SHP77 (cell line): ENCODE measurements at regions not wholly inside any gene's neighbourhood (a gene's known extent, or its start where the extent isn't known, plus 50 kb on each side); places are given as distances from the start of the nearest gene placed in this dataset.
A peak's percentile ranks its signal among the peaks of the same experiment; 100 is the strongest.

Experiments
- DNase-seq, 2 experiments: peaks; one replicate each; lab custom pipeline; 2025; lab: John Stamatoyannopoulos, UW

DNA sequence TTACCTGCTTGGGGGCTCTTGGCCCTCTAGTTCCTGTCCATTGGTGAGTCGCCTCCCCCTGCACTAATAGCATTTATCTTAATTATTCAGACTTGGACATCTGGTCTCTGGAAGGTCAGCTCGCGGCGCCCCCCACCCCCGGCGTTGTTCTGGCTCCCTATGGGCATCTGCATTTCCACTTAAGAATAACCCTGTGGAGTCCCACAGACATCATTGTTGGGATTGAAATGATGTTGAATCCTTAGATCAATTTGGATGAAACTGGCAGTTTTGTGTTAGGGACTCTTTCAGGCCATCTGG, 313.8 kb upstream of the HS6ST1 start:
- no peak for DNase-seq

DNA sequence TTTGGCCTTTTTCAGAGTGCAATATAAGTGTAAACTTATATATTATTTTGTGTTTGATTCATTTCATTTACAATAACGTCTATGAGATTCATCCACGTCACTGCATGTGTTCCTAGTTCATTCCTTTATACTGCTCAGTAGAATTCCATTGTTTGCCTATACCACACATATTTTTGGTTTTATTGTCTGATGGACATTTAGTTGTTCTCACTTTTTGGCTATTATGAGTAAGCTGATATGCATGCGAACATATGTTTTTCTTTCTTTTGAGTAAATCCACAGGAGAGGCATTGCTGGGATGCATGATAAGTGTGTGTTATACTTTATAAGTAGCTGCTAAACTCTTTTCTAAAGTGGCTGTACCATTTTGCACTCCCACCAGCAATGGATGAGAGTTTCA, 314.8 kb upstream of the HS6ST1 start:
- no peak for DNase-seq

DNA sequence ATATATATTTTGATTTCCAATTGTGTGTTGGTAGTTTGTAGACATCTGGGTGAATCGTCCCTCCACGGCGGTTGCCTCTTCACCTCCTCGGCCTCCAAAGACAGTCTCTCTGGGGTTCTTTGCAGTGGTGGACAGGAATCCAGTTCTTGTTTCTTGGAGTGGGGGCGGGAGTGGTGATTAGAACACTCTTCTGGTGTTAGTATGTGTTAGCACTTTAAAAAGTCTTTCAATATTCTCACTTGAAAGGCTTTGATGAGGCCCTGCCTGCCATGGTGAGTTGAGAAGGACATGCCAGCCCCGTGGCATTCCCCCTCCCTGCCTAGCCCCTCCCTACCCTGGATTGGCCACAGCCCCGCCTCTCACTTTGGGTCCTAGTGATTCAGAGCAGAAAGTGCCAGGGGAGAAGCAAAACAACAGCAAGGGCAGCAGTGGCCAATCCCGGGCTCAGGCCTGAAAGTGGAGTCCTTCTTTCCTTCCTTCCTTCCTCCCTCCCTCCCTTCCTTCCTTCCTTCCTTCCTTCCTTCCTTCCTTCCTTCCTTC, 316.8 kb upstream of the HS6ST1 start:
- no peak for DNase-seq

DNA sequence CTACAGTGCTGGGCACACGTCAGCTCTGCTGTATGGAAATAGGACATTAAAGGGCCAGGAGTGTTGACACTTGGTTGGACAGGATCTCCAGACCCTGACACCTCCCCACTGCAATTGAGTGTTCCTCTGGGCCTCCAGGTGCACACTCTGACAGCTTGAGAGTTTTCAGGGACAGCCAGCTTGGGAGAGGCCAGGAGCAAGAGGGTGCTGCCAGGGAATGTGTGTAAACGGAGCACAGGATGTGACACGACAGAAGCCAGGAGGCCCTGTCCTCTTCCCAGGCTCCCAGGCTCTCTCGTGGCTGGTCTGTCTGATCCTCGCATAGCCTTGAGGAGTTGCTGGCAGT, 318.1 kb upstream of the HS6ST1 start:
- peak in 1 of 2 experiments; percentile 10 for DNase-seq

DNA sequence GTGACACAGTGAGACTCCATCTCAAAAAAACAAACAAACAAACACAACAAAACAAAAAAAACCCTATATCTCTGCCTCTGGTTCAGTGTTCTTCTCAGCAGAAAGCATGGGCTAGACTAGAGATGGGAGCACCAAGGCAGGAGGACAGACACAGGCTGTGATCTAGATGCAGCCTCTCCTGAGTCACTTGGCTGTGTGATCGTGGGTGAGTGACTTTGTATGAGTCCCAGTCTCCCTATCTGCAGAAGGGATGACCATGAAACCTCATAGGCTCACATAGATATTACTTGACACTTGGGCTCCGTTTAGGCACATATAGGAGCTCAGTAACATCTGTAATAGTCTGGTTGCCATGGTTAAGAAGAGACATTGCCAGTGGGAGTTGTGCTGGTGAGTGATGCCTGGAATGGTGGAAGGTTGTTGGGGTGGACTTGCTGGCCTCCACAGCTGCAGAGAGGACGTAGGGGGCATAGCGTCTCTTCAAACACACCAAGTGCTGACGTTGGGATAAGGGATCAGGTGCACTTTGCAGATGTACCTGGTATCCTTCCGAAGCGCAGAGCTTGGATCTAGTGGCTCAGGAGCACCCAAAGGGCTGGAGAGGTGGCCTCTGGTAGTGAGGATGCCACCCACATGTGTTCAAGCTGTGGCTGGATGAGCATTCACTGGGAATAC, 318.9 kb upstream of the HS6ST1 start:
- no peak for DNase-seq

DNA sequence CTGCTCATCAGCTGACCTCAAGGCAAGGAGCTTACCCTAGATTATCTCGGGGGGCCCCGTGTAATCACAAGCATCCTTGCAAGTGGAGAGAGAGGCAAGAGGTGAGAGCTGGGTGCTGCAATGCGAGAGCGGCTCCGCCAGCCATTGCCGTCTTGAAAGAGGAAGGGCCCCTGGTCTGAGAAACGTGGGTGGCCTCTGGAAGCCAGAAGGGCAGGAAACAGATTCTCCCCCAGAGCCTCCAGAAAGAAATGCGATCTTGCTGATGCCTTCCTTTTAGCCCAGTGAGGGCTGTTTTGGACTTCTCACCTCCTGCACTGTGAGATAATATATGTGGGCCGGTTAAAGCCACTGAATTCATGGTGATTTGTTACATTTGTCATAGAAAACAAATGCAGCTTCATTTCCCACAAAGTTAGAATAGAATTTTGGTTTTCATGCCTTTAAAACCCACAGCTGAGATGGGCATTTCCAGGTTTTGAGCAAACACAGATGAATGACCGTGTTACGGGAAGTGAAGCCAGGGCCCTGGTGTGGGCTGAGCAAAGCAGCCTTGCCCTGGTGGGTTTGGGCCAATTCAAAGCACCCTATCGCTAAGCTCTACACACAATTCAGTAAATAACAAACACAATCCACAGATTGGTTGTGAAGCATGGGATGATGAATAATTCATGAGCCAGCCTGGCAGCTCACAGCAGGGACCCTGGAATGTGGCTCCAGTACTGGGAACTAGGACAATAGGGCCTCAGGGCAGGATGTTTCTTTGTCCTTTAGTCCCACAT, 319.9 kb upstream of the HS6ST1 start:
- no peak for DNase-seq

DNA sequence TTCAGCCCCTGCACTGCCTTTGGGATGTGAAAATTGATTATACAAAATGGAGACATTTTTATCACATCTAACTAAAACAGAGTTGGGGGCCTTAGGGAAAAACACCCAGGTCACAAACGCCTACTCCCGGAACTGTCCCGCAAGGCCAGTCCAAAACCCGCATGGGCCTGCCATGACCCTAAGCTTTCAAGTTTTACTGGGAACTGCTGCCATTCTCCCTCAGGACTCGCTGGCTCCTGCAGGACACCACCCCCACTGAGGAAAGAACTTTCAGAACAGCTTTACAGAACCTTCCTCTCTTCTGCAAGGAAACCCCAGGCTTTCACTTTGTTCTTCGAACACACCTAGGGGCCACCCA, 320.4 kb upstream of the HS6ST1 start:
- DNase-seq, result no peak

DNA sequence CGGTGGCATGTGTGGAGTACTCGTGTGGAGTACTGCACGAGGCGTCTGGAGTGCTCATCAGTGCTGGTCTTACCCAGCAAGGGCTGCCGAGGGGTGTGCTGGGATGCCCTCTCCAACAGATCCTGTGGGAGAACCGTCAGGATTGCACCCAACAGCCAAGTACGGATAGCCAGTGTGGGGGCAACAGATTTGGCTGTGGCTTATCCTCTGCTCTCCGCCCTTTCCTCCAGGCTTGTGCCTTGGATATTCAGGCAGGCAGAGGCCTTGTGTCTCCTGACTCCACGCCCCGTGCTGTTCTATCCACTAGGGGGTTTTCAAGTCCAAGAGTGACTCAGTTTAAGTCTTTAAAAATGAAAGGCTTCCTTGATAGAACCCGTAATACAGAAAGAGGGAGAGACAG, 321.0 kb upstream of the HS6ST1 start:
- DNase-seq, result no peak

DNA sequence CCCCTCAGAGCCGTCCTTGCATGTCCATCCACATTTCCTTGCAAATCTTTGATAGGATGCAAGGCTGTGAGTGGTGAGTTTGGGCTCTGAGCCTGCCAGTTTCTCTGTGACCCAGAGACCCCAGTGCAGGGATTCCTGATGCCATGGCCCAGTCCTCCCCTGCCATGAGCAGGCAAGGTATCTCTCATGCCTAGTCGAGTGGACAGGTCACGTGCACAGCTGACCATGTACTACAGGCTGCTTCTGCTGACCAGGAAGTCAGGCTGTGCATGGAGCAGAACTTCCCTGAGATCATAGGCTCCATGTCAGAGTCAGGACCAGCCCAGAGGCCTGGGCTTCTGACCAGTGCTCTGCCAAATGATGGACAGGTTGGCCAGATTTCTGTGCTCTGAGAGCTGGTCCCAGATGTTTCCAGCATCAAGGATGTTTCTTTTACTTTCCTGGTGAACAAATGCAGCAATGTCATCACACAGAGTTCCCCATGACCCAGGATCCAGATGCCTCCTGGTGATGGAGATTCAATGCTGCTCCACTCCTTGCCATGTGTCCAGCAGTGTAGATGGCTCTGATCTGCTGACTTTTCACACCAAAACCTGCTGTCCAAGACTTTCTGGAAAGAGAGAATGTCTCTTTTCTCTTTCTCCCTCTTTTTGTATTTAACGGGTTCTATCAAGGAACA, 321.6 kb upstream of the HS6ST1 start:
- no peak for DNase-seq

DNA sequence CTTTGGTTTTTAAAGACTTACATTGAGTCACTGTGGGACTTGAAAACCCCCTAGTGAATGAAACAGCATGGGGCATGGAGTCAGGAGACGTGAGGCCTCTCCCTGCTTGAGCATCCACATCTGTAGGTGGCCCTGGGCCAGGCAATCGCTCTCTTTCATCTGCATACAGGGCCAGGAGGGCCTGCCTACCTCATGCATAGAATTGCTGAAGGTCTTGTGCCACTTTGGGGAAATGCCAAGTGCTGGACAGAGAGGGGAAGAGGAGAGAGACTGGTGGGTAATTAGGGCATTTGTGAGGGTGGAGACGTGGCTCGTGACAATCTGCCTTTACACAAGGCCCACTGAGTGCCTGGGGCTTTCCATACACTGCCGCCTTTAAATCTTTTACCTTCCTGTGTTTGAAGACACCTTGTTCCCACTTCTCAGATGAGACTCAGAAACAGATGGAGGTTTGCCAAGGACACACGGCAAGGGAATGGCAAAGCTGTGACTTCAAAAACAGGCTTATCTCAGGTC, 322.2 kb upstream of the HS6ST1 start:
- no peak for DNase-seq

DNA sequence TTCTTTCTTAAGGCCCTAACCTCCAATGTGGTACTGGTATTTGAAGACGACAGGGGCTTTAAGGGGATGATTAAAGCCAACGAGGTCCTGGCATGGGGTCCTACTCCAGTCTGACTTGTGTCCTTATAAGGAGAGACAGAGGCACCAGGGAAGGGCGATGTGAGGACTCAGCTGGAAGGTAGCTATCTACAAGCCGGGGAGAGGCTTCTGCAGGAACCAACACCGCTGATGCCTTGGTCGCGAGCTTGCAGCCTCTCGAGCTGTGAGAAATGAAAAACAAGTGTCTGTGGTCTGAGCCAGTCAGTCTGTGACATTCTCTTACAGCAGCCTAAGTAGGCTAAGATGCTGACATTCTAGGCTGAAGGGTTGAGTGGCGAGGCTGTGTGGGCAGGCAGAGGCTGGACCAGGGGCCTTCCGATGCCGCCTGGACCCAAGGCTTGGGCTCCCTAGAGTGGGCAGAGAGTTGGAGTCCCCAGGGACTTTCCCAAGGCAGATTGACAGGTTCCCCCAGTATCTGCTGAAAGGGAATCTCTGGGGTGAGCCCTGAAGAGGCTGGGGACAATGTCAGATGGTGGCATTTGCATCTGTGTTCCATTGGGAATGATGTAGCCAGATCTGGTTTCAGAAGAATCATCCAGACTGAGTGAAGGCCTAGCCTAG, 322.9 kb upstream of the HS6ST1 start:
- no peak for DNase-seq

DNA sequence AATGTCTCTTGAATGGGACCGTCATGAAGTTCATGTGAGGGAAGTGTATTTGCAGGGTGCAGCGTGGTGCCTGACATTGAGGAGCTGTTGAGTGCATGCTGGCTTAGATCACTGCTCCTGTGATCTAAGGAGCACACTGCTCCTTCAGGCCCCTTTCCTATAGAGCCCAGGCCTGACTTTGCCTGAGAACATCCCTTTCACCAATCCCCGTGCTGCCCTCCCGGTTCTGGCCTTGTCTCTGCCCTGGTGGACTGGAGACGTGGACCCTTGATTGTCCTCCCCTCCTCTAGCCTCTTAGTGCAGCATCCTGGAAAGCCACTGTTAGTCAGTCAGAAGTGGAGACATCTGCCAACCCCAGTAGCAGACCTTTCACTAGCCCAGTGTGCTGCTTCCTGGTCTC, 323.6 kb upstream of the HS6ST1 start:
- no peak for DNase-seq

DNA sequence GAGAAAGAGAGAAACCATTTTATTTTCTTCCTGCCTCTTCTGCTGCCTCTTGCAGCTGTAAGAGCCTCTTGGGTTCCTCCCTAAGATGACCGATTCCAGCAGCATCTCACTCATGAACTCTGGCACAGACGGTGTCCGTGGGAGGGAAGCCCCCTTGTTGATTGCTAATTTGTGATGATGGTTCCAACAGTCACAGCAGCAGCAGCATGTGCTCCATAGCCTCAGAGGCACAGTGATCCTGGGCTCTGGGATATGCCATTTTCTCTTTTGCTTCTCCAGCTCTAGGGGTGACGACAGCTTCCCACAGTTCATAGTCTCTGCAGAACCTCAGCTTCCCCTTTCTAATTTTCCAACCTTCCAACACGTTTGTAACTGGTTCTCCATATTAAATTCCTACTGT, 324.2 kb upstream of the HS6ST1 start:
- DNase-seq, result no peak

DNA sequence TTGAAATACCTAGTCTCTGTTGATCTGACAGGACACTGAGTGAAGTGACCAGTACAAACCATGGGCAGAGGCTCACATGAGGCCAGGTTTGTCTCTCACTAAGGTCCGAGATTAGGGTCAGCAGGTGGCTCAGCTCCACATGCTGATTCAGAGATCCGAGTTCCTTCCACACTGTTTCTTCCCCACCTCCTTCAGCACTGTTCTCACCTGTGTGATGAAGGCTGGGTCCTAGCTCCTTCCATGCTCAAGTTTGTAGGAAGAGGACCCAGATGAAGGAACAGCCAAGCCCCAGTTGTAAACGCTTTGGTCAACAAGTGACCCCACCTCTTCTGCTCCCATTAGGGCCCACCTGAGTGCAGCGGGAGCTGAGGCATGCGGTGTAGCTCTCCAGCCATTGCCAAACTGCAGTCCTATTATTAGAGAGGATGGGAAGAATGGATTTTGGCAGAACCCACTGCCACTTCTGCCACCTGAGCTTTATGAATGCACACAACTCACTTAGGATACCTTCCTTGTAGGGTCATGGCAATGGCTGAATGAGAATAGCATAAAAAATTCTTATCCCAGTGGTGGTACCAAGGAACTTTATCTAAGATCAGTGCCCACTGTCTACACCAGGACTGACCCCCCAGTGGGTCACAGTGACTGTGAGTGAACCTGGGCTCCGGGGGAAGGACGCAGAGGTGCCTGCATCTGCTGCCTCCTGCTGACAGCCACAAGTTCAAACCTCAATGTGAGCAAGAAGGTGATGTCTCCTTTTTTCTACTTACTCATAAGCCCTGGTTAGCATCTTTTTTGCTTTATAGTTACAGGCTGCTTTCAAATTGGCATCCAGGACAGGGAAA, 324.8 kb upstream of the HS6ST1 start:
- DNase-seq, result no peak

DNA sequence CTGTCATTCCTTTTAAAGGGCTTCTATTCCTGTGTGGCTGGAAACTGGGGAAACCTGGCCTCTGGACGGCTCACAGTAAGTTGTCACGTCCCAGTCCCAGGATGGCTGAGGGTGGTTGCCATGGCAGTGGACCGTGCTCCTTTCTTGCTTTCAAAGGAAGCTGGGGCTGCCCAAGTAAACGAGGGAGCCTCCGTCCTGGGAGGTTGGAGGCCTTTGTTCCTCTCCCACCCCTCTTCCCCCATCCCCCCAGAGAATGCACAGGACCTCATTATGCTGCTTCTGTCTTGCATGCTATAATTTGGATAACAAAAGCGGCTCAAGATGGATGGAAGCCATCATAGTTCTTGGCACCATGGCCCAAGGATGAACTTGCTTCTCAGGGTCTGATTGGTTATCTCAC, 325.5 kb upstream of the HS6ST1 start:
- DNase-seq, result no peak

DNA sequence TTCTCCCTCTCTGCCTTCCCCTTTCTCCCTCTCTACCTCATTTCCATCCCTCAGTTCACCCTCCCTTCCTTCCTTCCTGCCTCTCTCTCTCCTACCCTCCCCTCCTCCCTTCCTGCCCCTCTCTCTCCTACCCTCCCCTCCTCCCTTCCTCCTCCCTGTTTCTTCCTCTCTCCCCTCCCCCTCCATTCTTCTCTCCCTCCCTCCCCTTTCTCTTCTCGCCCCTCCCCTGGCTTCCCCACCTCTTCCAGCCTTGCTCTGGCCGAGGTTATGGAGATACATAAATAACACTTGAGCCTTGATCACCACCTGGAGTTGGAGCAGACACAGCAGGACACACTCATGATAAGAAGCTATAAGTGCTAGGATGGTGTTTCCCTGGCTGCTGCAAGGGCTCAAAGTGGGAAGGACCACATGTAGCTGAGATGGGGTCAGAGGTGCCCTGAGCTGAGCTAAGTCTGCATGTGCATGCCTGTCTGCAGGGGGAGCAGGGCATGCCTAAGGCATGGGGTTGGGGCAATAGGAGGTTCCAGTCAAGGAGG, 326.1 kb upstream of the HS6ST1 start:
- no peak for DNase-seq

DNA sequence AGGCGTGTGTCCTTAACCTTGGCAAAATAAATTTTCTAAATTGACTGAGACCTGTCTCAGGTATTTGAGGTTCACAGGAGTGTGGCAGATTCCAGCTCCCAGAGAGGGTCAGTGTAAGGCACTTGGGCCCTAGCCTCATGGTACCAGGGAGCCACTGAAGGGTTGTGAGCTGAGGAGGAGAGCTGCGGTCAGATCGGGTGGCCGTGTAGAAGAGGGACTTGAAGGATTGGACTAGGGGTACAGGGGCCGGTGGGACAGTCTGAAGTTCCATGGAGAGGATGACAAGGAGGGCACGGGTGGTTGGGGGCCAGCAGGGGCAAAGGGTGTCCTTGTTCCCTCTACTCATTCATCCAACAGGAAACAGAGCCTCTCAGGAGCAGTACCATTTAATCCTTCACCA, 327.0 kb upstream of the HS6ST1 start:
- DNase-seq, result no peak

DNA sequence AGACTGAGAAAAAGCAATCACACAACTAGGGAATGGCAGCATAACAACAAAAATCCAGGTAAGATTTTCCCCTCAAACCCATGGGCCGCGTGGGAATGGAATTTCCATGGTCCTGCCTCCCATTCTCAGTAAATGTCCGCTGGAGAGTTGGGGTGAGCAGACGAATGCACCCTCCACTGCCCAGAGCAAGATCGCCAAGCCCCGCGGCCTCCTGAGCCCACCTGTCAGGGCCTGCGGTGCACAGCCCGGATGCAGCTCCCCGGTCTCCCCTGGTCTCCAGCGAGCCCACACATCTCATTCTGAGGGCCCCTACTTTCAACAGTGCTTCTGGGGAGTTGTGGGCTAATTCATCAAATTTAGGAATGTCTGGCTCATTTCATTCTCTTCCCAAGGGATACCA, 327.4 kb upstream of the HS6ST1 start:
- DNase-seq, result no peak

DNA sequence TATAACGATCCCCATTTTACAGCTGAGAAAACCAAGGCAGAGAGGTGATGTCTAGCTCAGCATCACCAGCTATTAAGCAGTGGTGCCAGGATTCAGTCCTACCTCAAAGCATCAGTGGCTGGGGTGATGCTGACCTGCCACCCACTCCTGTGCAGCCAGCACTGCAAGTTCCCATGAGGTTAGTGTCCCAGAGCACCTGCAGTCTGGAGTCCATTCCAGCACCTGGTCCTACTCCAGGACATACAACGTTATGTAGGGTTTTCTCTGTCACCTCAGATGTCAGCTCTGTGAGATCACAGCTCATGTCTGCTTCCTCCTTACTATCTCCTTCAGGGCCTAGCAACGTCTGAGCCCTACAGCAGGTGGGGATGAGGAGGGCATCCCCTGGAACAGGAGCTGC, 328.0 kb upstream of the HS6ST1 start:
- no peak for DNase-seq

DNA sequence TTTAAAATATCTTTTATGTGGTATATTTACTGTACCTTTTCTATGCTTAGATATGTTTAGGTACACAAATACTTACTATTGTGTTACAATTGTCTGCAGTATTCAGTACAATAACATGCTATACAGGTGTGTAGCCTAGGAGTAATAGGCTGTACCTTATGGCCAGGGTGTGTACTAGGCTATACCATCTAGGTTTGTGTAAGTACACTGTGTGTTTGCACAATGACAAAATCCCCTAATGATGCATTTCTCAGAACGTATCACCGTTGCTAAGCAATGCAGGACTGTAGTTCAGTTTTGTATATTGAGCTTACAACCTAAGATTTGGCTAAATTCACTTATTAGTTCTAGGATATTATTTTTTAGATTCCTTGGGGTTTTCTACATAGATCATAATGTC, 332.3 kb upstream of the HS6ST1 start:
- no peak for DNase-seq

DNA sequence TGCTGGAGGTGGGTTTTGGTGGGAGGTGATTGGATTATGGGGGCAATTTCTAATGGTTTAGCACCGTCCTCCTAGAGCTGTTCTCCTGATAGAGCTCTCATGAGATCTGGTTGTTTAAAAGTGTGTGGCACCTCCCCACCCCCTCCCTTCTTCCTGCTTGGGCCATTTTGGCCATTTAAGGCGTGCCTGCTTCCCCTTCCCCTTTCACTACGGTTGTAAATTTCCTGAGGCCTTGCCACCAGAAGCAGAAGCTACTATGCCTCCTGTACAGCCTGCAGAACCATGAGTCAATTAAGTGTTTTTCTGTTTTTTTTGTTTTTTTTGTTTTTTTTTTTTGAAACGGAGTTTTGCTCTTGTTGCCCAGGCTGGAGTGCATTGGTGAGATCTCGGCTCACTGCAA, 335.7 kb upstream of the HS6ST1 start:
- DNase-seq, result no peak
